ENCODE measurements at regions not wholly inside any gene's neighbourhood (a gene's known extent, or its start where the extent isn't known, plus 50 kb on each side); places are given as distances from the start of the nearest gene placed in this dataset.

GRCh38 chr3:194950906-194951628 lies 265.4 kb downstream of the FAM43A start:
- TF ChIP-seq, protein P1, sequence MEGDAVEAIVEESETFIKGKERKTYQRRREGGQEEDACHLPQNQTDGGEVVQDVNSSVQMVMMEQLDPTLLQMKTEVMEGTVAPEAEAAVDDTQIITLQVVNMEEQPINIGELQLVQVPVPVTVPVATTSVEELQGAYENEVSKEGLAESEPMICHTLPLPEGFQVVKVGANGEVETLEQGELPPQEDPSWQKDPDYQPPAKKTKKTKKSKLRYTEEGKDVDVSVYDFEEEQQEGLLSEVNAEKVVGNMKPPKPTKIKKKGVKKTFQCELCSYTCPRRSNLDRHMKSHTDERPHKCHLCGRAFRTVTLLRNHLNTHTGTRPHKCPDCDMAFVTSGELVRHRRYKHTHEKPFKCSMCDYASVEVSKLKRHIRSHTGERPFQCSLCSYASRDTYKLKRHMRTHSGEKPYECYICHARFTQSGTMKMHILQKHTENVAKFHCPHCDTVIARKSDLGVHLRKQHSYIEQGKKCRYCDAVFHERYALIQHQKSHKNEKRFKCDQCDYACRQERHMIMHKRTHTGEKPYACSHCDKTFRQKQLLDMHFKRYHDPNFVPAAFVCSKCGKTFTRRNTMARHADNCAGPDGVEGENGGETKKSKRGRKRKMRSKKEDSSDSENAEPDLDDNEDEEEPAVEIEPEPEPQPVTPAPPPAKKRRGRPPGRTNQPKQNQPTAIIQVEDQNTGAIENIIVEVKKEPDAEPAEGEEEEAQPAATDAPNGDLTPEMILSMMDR (IDR thresholded peaks at IDR 0.05): no peak
- no peak for TF ChIP-seq EZH2 (IDR thresholded peaks at IDR 0.05)
